Lung (tissue), 11 donors: ENCODE measurements at regions not wholly inside any gene's neighbourhood (a gene's known extent, or its start where the extent isn't known, plus 50 kb on each side); places are given as distances from the start of the nearest gene placed in this dataset.

ENCODE experiments used
- ATAC-seq: fragments of 200-7000 bp; cut with Tn5 transposase; one replicate; pipeline ENCODE4 v1.9.1; 2020; ENCODE audit warnings: moderate number of reproducible peaks; ENCODE audit not compliant: insufficient read depth, low FRiP score
- DNase-seq, 3 donors: peaks; one replicate each; pipeline ENCODE4 v3.0.0-alpha.2; 2013 to 2017
- H3K27ac ChIP-seq, 2 donors: one replicate each; pipeline ENCODE4 v1.5.1; 2013; ENCODE audit warnings: mild to moderate bottlenecking in 2 of 2, moderate library complexity in 2 of 2, control low read depth in 1 of 2, inconsistent platforms in 1 of 2, low read depth in 1 of 2, low read length in 1 of 2
- H3K27me3 ChIP-seq, 3 donors: one replicate each; pipeline ENCODE4 v1.5.1; 2013; ENCODE audit warnings: low read length in 2 of 3; ENCODE audit not compliant: control insufficient read depth in 3 of 3, insufficient read depth in 3 of 3
- H3K36me3 ChIP-seq, 4 donors: one replicate each; pipeline ENCODE4 v1.5.1; 2013; ENCODE audit warnings: low read length in 4 of 4, mild to moderate bottlenecking in 1 of 4, moderate library complexity in 1 of 4; ENCODE audit not compliant: control insufficient read depth in 4 of 4, insufficient read depth in 4 of 4
- H3K4me1 ChIP-seq, 5 donors: one replicate each; pipeline ENCODE4 v1.5.1; 2013; ENCODE audit warnings: low read length in 5 of 5, mild to moderate bottlenecking in 2 of 5, moderate library complexity in 1 of 5; ENCODE audit not compliant: control insufficient read depth in 5 of 5, insufficient read depth in 5 of 5
- H3K4me3 ChIP-seq: one replicate; pipeline ENCODE4 v1.5.1; 2013; ENCODE audit warnings: mild to moderate bottlenecking, control low read depth, moderate library complexity
- H3K9ac ChIP-seq, 2 donors: one replicate each; pipeline ENCODE4 v1.5.1; 2013; ENCODE audit warnings: low read length in 2 of 2, control low read depth in 1 of 2; ENCODE audit not compliant: insufficient read depth in 1 of 2
- H3K9me3 ChIP-seq, 4 donors: one replicate each; pipeline ENCODE4 v1.5.1; 2013; ENCODE audit warnings: low read length in 3 of 4, mild to moderate bottlenecking in 1 of 4, moderate library complexity in 1 of 4; ENCODE audit not compliant: control insufficient read depth in 4 of 4, insufficient read depth in 3 of 4
- CTCF ChIP-seq: IDR thresholded peaks from 2 replicates; pipeline ENCODE4 v1.5.1; 2012; ENCODE audit warnings: mild to moderate bottlenecking; ENCODE audit errors: control extremely low read depth, extremely low read depth
- WGBS, 2 donors: extraction: QIAGEN DNeasy Blood & Tissue Kit; methylation state at CpG; one replicate each; pipeline ENCODE4 v1.1.7; 2013; 5-methylcytosine and 5-hydroxymethylcytosine counted together
- donor health status: control.
- donor health status: control.
- donor health status: Bipolar disorder and iron deficiency.
- donor health status: healthy.
- donor health status: DM: yes; HTN: yes; CAD: no.

DNA sequence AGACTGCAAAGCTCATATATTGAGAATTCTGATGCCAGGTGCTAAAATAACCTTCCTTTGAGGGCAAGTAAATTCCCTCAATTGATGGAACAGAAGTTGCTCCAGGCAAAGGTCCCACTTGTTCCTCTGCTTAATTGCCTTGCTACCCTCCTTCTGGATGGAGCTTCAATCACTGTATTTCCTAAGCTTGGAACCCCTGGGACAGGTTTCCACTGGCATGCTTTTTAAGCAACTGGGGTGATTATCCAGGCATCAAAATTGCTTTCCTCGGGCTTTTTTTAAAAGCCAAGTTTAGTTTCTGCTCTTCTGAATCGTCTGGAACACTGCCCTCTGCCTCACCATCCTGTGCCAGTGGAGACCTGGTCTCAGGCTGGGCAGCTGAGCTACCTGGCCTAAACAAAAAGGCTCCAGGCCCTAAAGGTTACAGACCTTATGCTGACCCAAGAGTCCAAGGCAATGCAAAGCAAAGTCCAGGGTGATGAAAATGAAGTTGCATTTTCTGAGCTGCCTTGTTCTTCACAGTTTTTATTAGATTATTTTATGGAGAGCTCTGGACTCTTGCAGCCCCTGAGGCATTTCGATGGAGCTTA is 167.9 kb upstream of the CD180 start:
- H3K36me3 ChIP-seq: no peaks in the 10 kb centered on the region
- H3K4me1 ChIP-seq: peaks cover 0 to 2% (median 0%) of the 10 kb centered on the region in 5 donors
- H3K9me3 ChIP-seq: no peaks in the 10 kb centered on the region
- H3K27me3 ChIP-seq: no peaks in the 10 kb centered on the region
- no peak for TF ChIP-seq CTCF
- 88 to 95% methylated on average over 3 of the region's 3 CpGs for WGBS, 2 donors
- no peak overlapping the region for H3K9ac ChIP-seq
- H3K27ac ChIP-seq: no peak overlapping the region
- no peak overlapping the region for H3K4me3 ChIP-seq
- DNase-seq (no peak), ATAC-seq (no peak)

GRCh38 chr5:67363963-67364362 is 167.4 kb upstream of the CD180 start:
- no peak overlapping the region for H3K27ac ChIP-seq
- H3K4me3 ChIP-seq: no peak overlapping the region
- no peak overlapping the region for H3K9ac ChIP-seq
- DNase-seq (no peak), ATAC-seq (no peak)
- WGBS, 2 donors: 73 to 86% methylated on average over 1 of the region's 1 CpG
- H3K4me1 ChIP-seq: peaks cover 0 to 2% (median 0%) of the 10 kb centered on the region in 5 donors
- H3K27me3 ChIP-seq: no peaks in the 10 kb centered on the region
- no peaks in the 10 kb centered on the region for H3K9me3 ChIP-seq
- TF ChIP-seq CTCF: no peak
- no peaks in the 10 kb centered on the region for H3K36me3 ChIP-seq

DNA sequence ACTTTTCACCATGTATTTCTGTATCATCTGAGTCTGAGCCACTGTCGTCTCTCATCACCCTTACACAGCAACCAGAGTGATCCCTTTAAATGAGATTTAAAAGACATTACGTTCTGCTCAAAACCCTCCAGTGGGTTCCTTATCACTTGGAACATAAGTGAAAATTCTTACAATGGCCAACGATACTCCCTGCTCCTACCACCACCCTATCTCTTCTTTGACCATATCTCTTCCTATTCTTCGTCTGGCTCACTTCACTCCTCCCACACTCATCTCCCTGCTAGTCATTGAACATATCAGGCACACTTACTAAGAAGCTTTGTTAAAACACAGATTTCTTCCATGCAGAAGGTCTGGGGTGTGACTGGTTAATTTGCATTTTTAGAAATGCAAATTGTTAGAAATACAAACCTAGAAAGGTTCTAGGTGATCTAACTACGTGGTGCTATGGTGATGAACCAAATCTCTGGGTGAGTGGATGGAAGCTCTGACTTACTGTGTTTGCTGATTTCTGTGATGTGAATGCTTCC is 166.6 kb upstream of the CD180 start:
- H3K27me3 ChIP-seq: no peaks in the 10 kb centered on the region
- no peaks in the 10 kb centered on the region for H3K9me3 ChIP-seq
- no peak for TF ChIP-seq CTCF
- H3K4me1 ChIP-seq: peaks cover 0 to 2% (median 0%) of the 10 kb centered on the region in 5 donors
- DNase-seq (no peak), ATAC-seq (no peak)
- no peak overlapping the region for H3K27ac ChIP-seq
- no peak overlapping the region for H3K9ac ChIP-seq
- H3K4me3 ChIP-seq: no peak overlapping the region
- WGBS, 2 donors: 94 to 95% methylated on average over 5 of the region's 5 CpGs
- no peaks in the 10 kb centered on the region for H3K36me3 ChIP-seq
